NCI-H82 treated with DMSO at 0.1 percent for 48 hours (cell line): ENCODE measurements at regions not wholly inside any gene's neighbourhood (a gene's known extent, or its start where the extent isn't known, plus 50 kb on each side); places are given as distances from the start of the nearest gene placed in this dataset.

Experiments used
- DNase-seq: peaks from one replicate; lab custom pipeline; 2025; ENCODE audit not compliant: unreplicated experiment; lab: John Stamatoyannopoulos, UW

- no peak for DNase-seq
Measured at GRCh38 chr1:240019524-240019923, 72.2 kb upstream of the FMN2 start.

GRCh38 chr1:240020871-240021270, 70.8 kb upstream of the FMN2 start:
- DNase-seq, result peak; percentile 91

GRCh38 chr1:240021709-240022108, 70.0 kb upstream of the FMN2 start:
- peak; percentile 46 for DNase-seq

GRCh38 chr1:240027059-240027462, 64.6 kb upstream of the FMN2 start:
- peak; percentile 52 for DNase-seq

- peak; percentile 76 for DNase-seq
Measured at GRCh38 chr1:240029418-240029817, 62.3 kb upstream of the FMN2 start.

GRCh38 chr1:240030236-240030635, 61.4 kb upstream of the FMN2 start:
- no peak for DNase-seq

GRCh38 chr1:240031009-240031408, 60.7 kb upstream of the FMN2 start:
- no peak for DNase-seq

- DNase-seq, result no peak
Measured at GRCh38 chr1:240031414-240031813, 60.3 kb upstream of the FMN2 start.

- DNase-seq, result no peak
Measured at GRCh38 chr1:240033406-240033805, 58.3 kb upstream of the FMN2 start.

GRCh38 chr1:240036526-240036925, 55.2 kb upstream of the FMN2 start:
- DNase-seq, result no peak
